ENCODE measurements at regions not wholly inside any gene's neighbourhood (a gene's known extent, or its start where the extent isn't known, plus 50 kb on each side); places are given as distances from the start of the nearest gene placed in this dataset.
A peak's percentile ranks its signal among the peaks of the same experiment; 100 is the strongest.

GRCh38 chr10:78571286-78571685, 497.5 kb upstream of the ZMIZ1 start:
- no peak overlapping the region for H3K9ac ChIP-seq (ENCODE audit: low read depth, low read length, poor library complexity)
- no peak overlapping the region for H2AFZ ChIP-seq (ENCODE audit: low read length)
- H3K79me1 ChIP-seq (ENCODE audit: low read depth, low read length): no peaks in the 10 kb centered on the region
- no peaks in the 10 kb centered on the region for H3K36me3 ChIP-seq (replicated peaks in 1 of 2; ENCODE audit: control insufficient read depth in 2 of 2, insufficient read depth in 2 of 2, low read length in 2 of 2)
- DNase-seq (ENCODE audit: low spot score): no peak
- WGBS, 2 donors (ENCODE audit: extremely low coverage in 2 of 2, insufficient read length in 2 of 2, insufficient replicate concordance in 1 of 2): no CpG with 5 or more reads among the region's 7 CpGs
- no peak overlapping the region for H3K27ac ChIP-seq (replicated peaks; ENCODE audit: low read length)
- peaks cover 0 to 4% of the 10 kb centered on the region in 2 donors for H3K9me3 ChIP-seq (replicated peaks in 1 of 2; ENCODE audit: control insufficient read depth in 2 of 2, insufficient read depth in 1 of 2, low read depth in 1 of 2, low read length in 2 of 2)
- H3K18ac ChIP-seq (ENCODE audit: low read length): no peak overlapping the region
- H2BK12ac ChIP-seq (ENCODE audit: low read length): no peak overlapping the region
- H3K14ac ChIP-seq (ENCODE audit: low read length): no peak overlapping the region
- no peak overlapping the region for H2BK5ac ChIP-seq (ENCODE audit: low read length)
- no peak overlapping the region for H3K23ac ChIP-seq (ENCODE audit: low read depth, low read length, poor library complexity)
- no peak overlapping the region for H4K91ac ChIP-seq (ENCODE audit: low read depth, low read length, poor library complexity)
- no peak overlapping the region for H3K4me3 ChIP-seq (ENCODE audit: low read length in 2 of 2)
- H3K4me2 ChIP-seq (ENCODE audit: insufficient read depth, low read length, poor library complexity, severe bottlenecking): no peak overlapping the region
- H4K8ac ChIP-seq (ENCODE audit: low read depth, low read length): no peak overlapping the region
- no peaks in the 10 kb centered on the region for H3K27me3 ChIP-seq (ENCODE audit: control insufficient read depth in 3 of 3, insufficient read depth in 3 of 3, low read depth in 1 of 3, low read length in 3 of 3)
- no peak overlapping the region for H2BK120ac ChIP-seq (ENCODE audit: low read depth, low read length)
- no peak overlapping the region for H2AK5ac ChIP-seq (ENCODE audit: low read depth, low read length)
- H3K4ac ChIP-seq (ENCODE audit: low read length): no peak overlapping the region
- no peak overlapping the region for H2BK15ac ChIP-seq (ENCODE audit: low read length)
- peaks cover 7 to 23% of the 10 kb centered on the region in 2 donors for H3K4me1 ChIP-seq (ENCODE audit: control insufficient read depth in 2 of 2, insufficient read depth in 1 of 2, low read depth in 1 of 2, low read length in 2 of 2)

GRCh38 chr10:78571891-78572290, 496.9 kb upstream of the ZMIZ1 start:
- Histone ChIP-seq H2BK5ac (ENCODE audit: low read length) (no peak overlapping the region), H4K8ac (ENCODE audit: low read depth, low read length) (no peak overlapping the region), H3K79me1 (ENCODE audit: low read depth, low read length) (no peaks in the 10 kb centered on the region), H3K4me2 (ENCODE audit: insufficient read depth, low read length, poor library complexity, severe bottlenecking) (no peak overlapping the region), H2AK5ac (ENCODE audit: low read depth, low read length) (peak overlapping the region; percentile 14), H3K4me1 (ENCODE audit: control insufficient read depth in 2 of 2, insufficient read depth in 1 of 2, low read depth in 1 of 2, low read length in 2 of 2) (peaks cover 7 to 19% of the 10 kb centered on the region in 2 donors), H3K14ac (ENCODE audit: low read length) (peak overlapping the region; percentile 41), H2BK15ac (ENCODE audit: low read length) (no peak overlapping the region), H3K9ac (ENCODE audit: low read depth, low read length, poor library complexity) (no peak overlapping the region), H2BK12ac (ENCODE audit: low read length) (no peak overlapping the region), H4K91ac (ENCODE audit: low read depth, low read length, poor library complexity) (no peak overlapping the region), H3K36me3 (replicated peaks in 1 of 2; ENCODE audit: control insufficient read depth in 2 of 2, insufficient read depth in 2 of 2, low read length in 2 of 2) (no peaks in the 10 kb centered on the region), H3K9me3 (replicated peaks in 1 of 2; ENCODE audit: control insufficient read depth in 2 of 2, insufficient read depth in 1 of 2, low read depth in 1 of 2, low read length in 2 of 2) (peaks cover 0 to 4% of the 10 kb centered on the region in 2 donors), H3K4ac (ENCODE audit: low read length) (no peak overlapping the region), H2BK120ac (ENCODE audit: low read depth, low read length) (no peak overlapping the region), H3K27ac (replicated peaks; ENCODE audit: low read length) (no peak overlapping the region), H2AFZ (ENCODE audit: low read length) (no peak overlapping the region), H3K4me3 (ENCODE audit: low read length in 2 of 2) (no peak overlapping the region), H3K27me3 (ENCODE audit: control insufficient read depth in 3 of 3, insufficient read depth in 3 of 3, low read depth in 1 of 3, low read length in 3 of 3) (no peaks in the 10 kb centered on the region), H3K18ac (ENCODE audit: low read length) (peak overlapping the region; percentile 42), H3K23ac (ENCODE audit: low read depth, low read length, poor library complexity) (no peak overlapping the region)
- no CpG with 5 or more reads among the region's 1 CpG for WGBS, 2 donors (ENCODE audit: extremely low coverage in 2 of 2, insufficient read length in 2 of 2, insufficient replicate concordance in 1 of 2)
- DNase-seq (ENCODE audit: low spot score): no peak

GRCh38 chr10:78572565-78572964, 496.2 kb upstream of the ZMIZ1 start:
- Histone ChIP-seq H3K4me1 (ENCODE audit: control insufficient read depth in 2 of 2, insufficient read depth in 1 of 2, low read depth in 1 of 2, low read length in 2 of 2) (peaks cover 5 to 12% of the 10 kb centered on the region in 2 donors), H4K8ac (ENCODE audit: low read depth, low read length) (no peak overlapping the region), H3K23ac (ENCODE audit: low read depth, low read length, poor library complexity) (no peak overlapping the region), H2AK5ac (ENCODE audit: low read depth, low read length) (no peak overlapping the region), H3K27ac (replicated peaks; ENCODE audit: low read length) (no peak overlapping the region), H3K79me1 (ENCODE audit: low read depth, low read length) (no peaks in the 10 kb centered on the region), H3K4me2 (ENCODE audit: insufficient read depth, low read length, poor library complexity, severe bottlenecking) (no peak overlapping the region), H3K9me3 (replicated peaks in 1 of 2; ENCODE audit: control insufficient read depth in 2 of 2, insufficient read depth in 1 of 2, low read depth in 1 of 2, low read length in 2 of 2) (peaks cover 0 to 4% of the 10 kb centered on the region in 2 donors), H3K4ac (ENCODE audit: low read length) (no peak overlapping the region), H2BK15ac (ENCODE audit: low read length) (no peak overlapping the region), H3K27me3 (ENCODE audit: control insufficient read depth in 3 of 3, insufficient read depth in 3 of 3, low read depth in 1 of 3, low read length in 3 of 3) (no peaks in the 10 kb centered on the region), H2BK120ac (ENCODE audit: low read depth, low read length) (no peak overlapping the region), H2AFZ (ENCODE audit: low read length) (no peak overlapping the region), H4K91ac (ENCODE audit: low read depth, low read length, poor library complexity) (no peak overlapping the region), H2BK5ac (ENCODE audit: low read length) (no peak overlapping the region), H3K18ac (ENCODE audit: low read length) (no peak overlapping the region), H3K4me3 (ENCODE audit: low read length in 2 of 2) (no peak overlapping the region), H3K9ac (ENCODE audit: low read depth, low read length, poor library complexity) (no peak overlapping the region), H3K36me3 (replicated peaks in 1 of 2; ENCODE audit: control insufficient read depth in 2 of 2, insufficient read depth in 2 of 2, low read length in 2 of 2) (no peaks in the 10 kb centered on the region), H2BK12ac (ENCODE audit: low read length) (no peak overlapping the region), H3K14ac (ENCODE audit: low read length) (no peak overlapping the region)
- DNase-seq (ENCODE audit: low spot score): no peak
- no CpG with 5 or more reads among the region's 1 CpG for WGBS, 2 donors (ENCODE audit: extremely low coverage in 2 of 2, insufficient read length in 2 of 2, insufficient replicate concordance in 1 of 2)

- H4K8ac ChIP-seq (ENCODE audit: low read depth, low read length): no peak overlapping the region
- no peak overlapping the region for H3K14ac ChIP-seq (ENCODE audit: low read length)
- no peak overlapping the region for H2AK5ac ChIP-seq (ENCODE audit: low read depth, low read length)
- no peaks in the 10 kb centered on the region for H3K79me1 ChIP-seq (ENCODE audit: low read depth, low read length)
- H3K36me3 ChIP-seq (replicated peaks in 1 of 2; ENCODE audit: control insufficient read depth in 2 of 2, insufficient read depth in 2 of 2, low read length in 2 of 2): no peaks in the 10 kb centered on the region
- no peak overlapping the region for H2BK15ac ChIP-seq (ENCODE audit: low read length)
- no peak overlapping the region for H3K9ac ChIP-seq (ENCODE audit: low read depth, low read length, poor library complexity)
- no peak overlapping the region for H2AFZ ChIP-seq (ENCODE audit: low read length)
- H3K4ac ChIP-seq (ENCODE audit: low read length): no peak overlapping the region
- no peak overlapping the region for H3K4me3 ChIP-seq (ENCODE audit: low read length in 2 of 2)
- H3K27me3 ChIP-seq (ENCODE audit: control insufficient read depth in 3 of 3, insufficient read depth in 3 of 3, low read depth in 1 of 3, low read length in 3 of 3): no peaks in the 10 kb centered on the region
- no peak for DNase-seq (ENCODE audit: low spot score)
- H2BK5ac ChIP-seq (ENCODE audit: low read length): no peak overlapping the region
- H3K4me2 ChIP-seq (ENCODE audit: insufficient read depth, low read length, poor library complexity, severe bottlenecking): no peak overlapping the region
- no peak overlapping the region for H3K18ac ChIP-seq (ENCODE audit: low read length)
- H3K4me1 ChIP-seq (ENCODE audit: control insufficient read depth in 2 of 2, insufficient read depth in 1 of 2, low read depth in 1 of 2, low read length in 2 of 2): peaks cover under 1 to 2% of the 10 kb centered on the region in 2 donors
- no CpG with 5 or more reads among the region's 7 CpGs for WGBS, 2 donors (ENCODE audit: extremely low coverage in 2 of 2, insufficient read length in 2 of 2, insufficient replicate concordance in 1 of 2)
- no peak overlapping the region for H3K27ac ChIP-seq (replicated peaks; ENCODE audit: low read length)
- H2BK12ac ChIP-seq (ENCODE audit: low read length): no peak overlapping the region
- H3K9me3 ChIP-seq (replicated peaks in 1 of 2; ENCODE audit: control insufficient read depth in 2 of 2, insufficient read depth in 1 of 2, low read depth in 1 of 2, low read length in 2 of 2): no peaks in the 10 kb centered on the region
- H3K23ac ChIP-seq (ENCODE audit: low read depth, low read length, poor library complexity): no peak overlapping the region
- no peak overlapping the region for H2BK120ac ChIP-seq (ENCODE audit: low read depth, low read length)
- no peak overlapping the region for H4K91ac ChIP-seq (ENCODE audit: low read depth, low read length, poor library complexity)
These were observed 494.2 kb upstream of the ZMIZ1 start for GRCh38 chr10:78574547-78574946.

Data from neuronal stem cell (in vitro differentiated cells).